HCT116 (cell line): ENCODE measurements at regions not wholly inside any gene's neighbourhood (a gene's known extent, or its start where the extent isn't known, plus 50 kb on each side); places are given as distances from the start of the nearest gene placed in this dataset.

ENCODE experiments used
- ATF3 ChIP-seq: IDR thresholded peaks from 2 replicates; pipeline ENCODE4 v1.6.1; 2012
- EGR1 ChIP-seq: IDR thresholded peaks from 2 replicates; pipeline ENCODE4 v1.6.1; 2012; ENCODE audit warnings: low read depth
- FOSL1 ChIP-seq: IDR thresholded peaks from 2 replicates; pipeline ENCODE4 v1.6.1; 2012; ENCODE audit warnings: low read depth
- POLR2A ChIP-seq: IDR thresholded peaks from 2 replicates; pipeline ENCODE4 v1.7.0; 2011; ENCODE audit warnings: borderline replicate concordance; ENCODE audit not compliant: insufficient read depth, insufficient read length; ENCODE audit errors: extremely low read depth
- RAD21 ChIP-seq: IDR thresholded peaks from 2 replicates; pipeline ENCODE4 v1.6.1; 2012; ENCODE audit warnings: low read depth, mild to moderate bottlenecking
- REST ChIP-seq: IDR thresholded peaks from 2 replicates; pipeline ENCODE4 v1.6.1; 2012; ENCODE audit warnings: low read depth
- YY1 ChIP-seq: IDR thresholded peaks from 2 replicates; pipeline ENCODE4 v1.6.1; 2011; ENCODE audit warnings: low read length, low read depth, moderate library complexity, mild to moderate bottlenecking; ENCODE audit not compliant: insufficient replicate concordance; ENCODE audit errors: extremely low read depth
- TF ChIP-seq, protein P1 (sequence below), 3 experiments: fragments of 200-600 bp in 1 of 3; sonication (generic) in 1 of 3; IDR thresholded peaks in 2 of 3; conservative IDR thresholded peaks in 1 of 3; 2 replicates each; pipeline ENCODE4 v1.5.1; 2012 to 2017; ENCODE audit warnings: low read depth in 2 of 3, low read length in 2 of 3, antibody characterized with exemption in 1 of 3, borderline replicate concordance in 1 of 3, control low read depth in 1 of 3, mild to moderate bottlenecking in 1 of 3, mixed read lengths in 1 of 3, mixed run types in 1 of 3, moderate library complexity in 1 of 3; ENCODE audit not compliant: insufficient read depth in 1 of 3
- TF ChIP-seq, protein P2 (sequence below): IDR thresholded peaks from 2 replicates; pipeline ENCODE4 v1.6.1; 2012

DNA sequence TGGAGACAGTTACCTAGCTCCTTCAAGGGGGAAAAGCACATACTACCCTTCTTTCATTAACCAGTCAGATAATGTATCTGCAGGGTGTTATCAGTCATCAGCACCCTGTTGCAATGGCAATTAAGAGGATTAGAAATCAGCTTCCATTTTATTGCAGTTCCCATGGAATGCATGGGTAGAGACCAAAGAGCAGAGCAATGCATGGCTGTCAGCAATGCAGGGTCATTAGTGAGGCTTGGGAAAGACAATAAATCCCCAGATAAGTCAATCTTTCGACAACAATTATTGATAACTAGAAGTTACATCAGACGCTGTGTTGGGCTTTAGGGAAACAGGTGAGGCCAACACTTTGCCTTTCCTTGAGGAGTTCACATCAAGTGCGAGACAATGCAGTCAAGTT lies 150.9 kb downstream of the MAFB start:
- no peak for TF ChIP-seq REST
- TF ChIP-seq ATF3: no peak
- TF ChIP-seq POLR2A: no peak
- TF ChIP-seq, protein P1, sequence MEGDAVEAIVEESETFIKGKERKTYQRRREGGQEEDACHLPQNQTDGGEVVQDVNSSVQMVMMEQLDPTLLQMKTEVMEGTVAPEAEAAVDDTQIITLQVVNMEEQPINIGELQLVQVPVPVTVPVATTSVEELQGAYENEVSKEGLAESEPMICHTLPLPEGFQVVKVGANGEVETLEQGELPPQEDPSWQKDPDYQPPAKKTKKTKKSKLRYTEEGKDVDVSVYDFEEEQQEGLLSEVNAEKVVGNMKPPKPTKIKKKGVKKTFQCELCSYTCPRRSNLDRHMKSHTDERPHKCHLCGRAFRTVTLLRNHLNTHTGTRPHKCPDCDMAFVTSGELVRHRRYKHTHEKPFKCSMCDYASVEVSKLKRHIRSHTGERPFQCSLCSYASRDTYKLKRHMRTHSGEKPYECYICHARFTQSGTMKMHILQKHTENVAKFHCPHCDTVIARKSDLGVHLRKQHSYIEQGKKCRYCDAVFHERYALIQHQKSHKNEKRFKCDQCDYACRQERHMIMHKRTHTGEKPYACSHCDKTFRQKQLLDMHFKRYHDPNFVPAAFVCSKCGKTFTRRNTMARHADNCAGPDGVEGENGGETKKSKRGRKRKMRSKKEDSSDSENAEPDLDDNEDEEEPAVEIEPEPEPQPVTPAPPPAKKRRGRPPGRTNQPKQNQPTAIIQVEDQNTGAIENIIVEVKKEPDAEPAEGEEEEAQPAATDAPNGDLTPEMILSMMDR (IDR thresholded peaks at IDR 0.05 in 2 of 3, conservative IDR thresholded peaks at IDR 0.05 in 1 of 3; ENCODE audit: borderline replicate concordance in 1 of 3, insufficient read depth in 1 of 3, low read depth in 2 of 3, low read length in 2 of 3): no peak
- no peak for TF ChIP-seq RAD21
- TF ChIP-seq YY1: no peak
- no peak for TF ChIP-seq EGR1
- no peak for TF ChIP-seq FOSL1
- TF ChIP-seq, protein P2, sequence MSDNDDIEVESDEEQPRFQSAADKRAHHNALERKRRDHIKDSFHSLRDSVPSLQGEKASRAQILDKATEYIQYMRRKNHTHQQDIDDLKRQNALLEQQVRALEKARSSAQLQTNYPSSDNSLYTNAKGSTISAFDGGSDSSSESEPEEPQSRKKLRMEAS: no peak
